BLaER1 treated with 17β-estradiol and CSF1 and Interleukin-3, amounts not matched to agents 10 nM and 100 nM (cell line): ENCODE measurements at regions not wholly inside any gene's neighbourhood (a gene's known extent, or its start where the extent isn't known, plus 50 kb on each side); places are given as distances from the start of the nearest gene placed in this dataset.

ENCODE experiments used
- H3K27ac ChIP-seq, 11 experiments: shearing (Covaris generic); formaldehyde crosslinking; 2 replicates each; pipeline ENCODE4 v1.8.1; 2022
- H3K27me3 ChIP-seq, 11 experiments: shearing (Covaris generic); formaldehyde crosslinking; 2 replicates each; pipeline ENCODE4 v1.8.1; 2022
- H3K36me3 ChIP-seq, 11 experiments: shearing (Covaris generic); formaldehyde crosslinking; 2 replicates each; pipeline ENCODE4 v1.8.1; 2022
- H3K4me1 ChIP-seq, 10 experiments: shearing (Covaris generic); formaldehyde crosslinking; 2 replicates each; pipeline ENCODE4 v1.8.1; 2022
- H3K4me2 ChIP-seq, 11 experiments: shearing (Covaris generic); formaldehyde crosslinking; 2 replicates each; pipeline ENCODE4 v1.8.1; 2022
- H3K4me3 ChIP-seq, 10 experiments: shearing (Covaris generic); formaldehyde crosslinking; 2 replicates each; pipeline ENCODE4 v1.8.1; 2022
- H3K9ac ChIP-seq, 11 experiments: shearing (Covaris generic); formaldehyde crosslinking; 2 replicates each; pipeline ENCODE4 v1.8.1; 2022
- H3K9me3 ChIP-seq, 11 experiments: shearing (Covaris generic); formaldehyde crosslinking; replicated peaks in 1 of 11; 2 replicates each; pipeline ENCODE4 v1.8.1; 2022
- H4K20me1 ChIP-seq, 11 experiments: shearing (Covaris generic); formaldehyde crosslinking; 2 replicates each; pipeline ENCODE4 v1.8.1; 2022
- Cebpa-rat ChIP-seq, 11 experiments: shearing (Covaris generic); IDR thresholded peaks; 2 replicates each; pipeline ENCODE4 v1.8.1; 2022

DNA sequence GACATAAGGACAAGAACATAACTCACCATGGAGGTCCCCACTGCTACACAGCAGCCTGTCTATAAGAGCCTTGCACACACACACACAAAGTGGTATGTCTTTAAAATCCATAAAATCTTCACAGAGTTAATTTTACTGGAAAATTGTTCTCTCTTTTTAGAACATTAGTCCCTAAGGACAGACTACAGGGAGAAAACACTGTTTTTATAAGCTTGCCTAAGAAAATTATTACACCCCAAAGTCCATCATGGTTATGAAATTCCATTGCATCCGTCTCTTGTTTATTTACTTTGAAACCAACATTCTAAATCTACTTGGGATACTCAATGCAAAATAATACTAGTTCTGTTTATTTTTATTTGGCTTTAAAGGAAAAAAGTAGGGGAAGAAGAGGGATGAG, 197.4 kb downstream of the SETD4 start:
- no peak overlapping the region for H3K9ac ChIP-seq
- H3K9me3 ChIP-seq, result peaks cover 0 to 7% (median 0%) of the 10 kb centered on the region in 11 experiments; a peak in 1 of 22 replicates
- no peak for TF ChIP-seq Cebpa-rat (IDR thresholded peaks at IDR 0.05)
- no peak overlapping the region for H3K4me2 ChIP-seq
- H3K36me3 ChIP-seq, result no peaks in the 10 kb centered on the region
- H3K4me1 ChIP-seq, result peaks cover 0 to 11% (median 0%) of the 10 kb centered on the region in 10 experiments; a peak in 4 of 20 replicates
- no peaks in the 10 kb centered on the region for H4K20me1 ChIP-seq
- H3K27ac ChIP-seq, result no peak overlapping the region
- H3K27me3 ChIP-seq, result no peaks in the 10 kb centered on the region
- H3K4me3 ChIP-seq, result no peak overlapping the region

- peaks cover 0 to 17% (median 0%) of the 10 kb centered on the region in 10 experiments; a peak in 4 of 20 replicates for H3K4me1 ChIP-seq
- no peak overlapping the region for H3K27ac ChIP-seq
- H3K4me3 ChIP-seq, result no peak overlapping the region
- H3K9ac ChIP-seq, result no peak overlapping the region
- no peak for TF ChIP-seq Cebpa-rat (IDR thresholded peaks at IDR 0.05)
- no peak overlapping the region for H3K4me2 ChIP-seq
- H3K9me3 ChIP-seq, result 0 out of 22 replicates have a peak, but pooled peaks cover 0 to 3% (median 0%) of the 10 kb centered on the region in 11 experiments
- no peaks in the 10 kb centered on the region for H3K27me3 ChIP-seq
- H3K36me3 ChIP-seq, result no peaks in the 10 kb centered on the region
- no peaks in the 10 kb centered on the region for H4K20me1 ChIP-seq
Observed at GRCh38 chr21:35861661-35862060, 198.7 kb downstream of the SETD4 start.

DNA sequence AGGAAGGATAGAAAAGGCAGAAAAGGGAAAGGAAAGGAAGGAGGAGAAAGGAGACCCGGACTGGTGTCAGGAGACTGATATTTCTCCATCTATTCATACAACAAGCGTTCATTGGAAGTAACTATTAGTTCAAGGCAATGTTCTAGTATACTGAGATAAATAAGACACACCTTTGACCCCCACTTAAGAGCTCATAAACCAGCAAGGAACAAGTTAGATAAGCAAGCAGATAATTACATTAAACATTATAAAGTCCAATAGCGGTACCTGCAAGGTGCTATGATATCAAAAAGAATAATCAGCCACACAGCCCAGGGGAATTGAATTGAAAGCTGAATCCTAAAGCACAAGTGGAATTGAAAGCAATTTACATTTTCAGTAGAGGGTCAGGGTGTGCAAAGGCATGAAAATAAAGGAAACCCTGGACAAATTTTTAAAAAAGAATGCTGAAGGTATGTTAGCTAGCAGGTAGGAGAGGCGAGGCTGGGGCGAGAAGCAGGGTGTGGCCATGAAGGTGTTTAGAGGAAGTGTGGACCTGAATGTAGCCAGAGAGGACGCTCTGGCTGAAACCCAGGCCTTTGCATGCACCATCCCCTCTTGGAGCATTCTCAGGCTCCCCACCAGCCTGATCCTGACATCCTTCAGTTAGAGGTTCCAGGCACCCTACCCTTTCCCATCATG, 200.0 kb downstream of the SETD4 start:
- H3K27ac ChIP-seq, result no peak overlapping the region
- H3K4me3 ChIP-seq, result no peak overlapping the region
- no peaks in the 10 kb centered on the region for H3K36me3 ChIP-seq
- H3K27me3 ChIP-seq, result no peaks in the 10 kb centered on the region
- TF ChIP-seq Cebpa-rat (IDR thresholded peaks at IDR 0.05), result no peak
- H3K9ac ChIP-seq, result no peak overlapping the region
- no peaks in the 10 kb centered on the region for H4K20me1 ChIP-seq
- H3K4me1 ChIP-seq, result peaks cover 0 to 20% (median 0%) of the 10 kb centered on the region in 10 experiments; a peak in 4 of 20 replicates
- no peaks in the 10 kb centered on the region for H3K9me3 ChIP-seq
- H3K4me2 ChIP-seq, result no peak overlapping the region

DNA sequence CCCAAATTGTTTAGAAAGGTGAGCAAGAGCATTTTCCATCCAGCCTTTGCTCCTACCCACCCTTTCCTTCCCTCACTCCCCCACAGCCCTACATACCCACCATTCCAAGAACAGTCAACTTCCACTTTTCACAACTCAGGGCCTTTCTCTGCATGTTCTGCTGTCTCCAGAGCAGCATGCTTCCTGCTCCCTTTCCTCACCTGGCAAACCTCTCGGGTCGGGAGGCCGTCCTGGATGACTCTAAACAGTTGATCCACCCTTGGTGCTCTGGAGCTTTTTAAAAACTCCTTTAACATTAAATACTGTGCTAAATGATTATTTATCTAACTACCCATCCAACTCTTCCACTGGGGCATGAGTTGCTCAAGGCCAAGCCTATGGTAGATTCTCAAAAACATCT, 200.6 kb downstream of the SETD4 start:
- Histone ChIP-seq H4K20me1 (no peaks in the 10 kb centered on the region), H3K27me3 (no peaks in the 10 kb centered on the region), H3K9ac (no peak overlapping the region), H3K27ac (no peak overlapping the region), H3K4me2 (0 out of 22 replicates have a peak overlapping the region, but pooled peaks of 1 of the 11 experiments have one; percentile 21), H3K9me3 (no peaks in the 10 kb centered on the region), H3K4me1 (peaks cover 0 to 27% (median 0%) of the 10 kb centered on the region in 10 experiments; a peak in 4 of 20 replicates), H3K36me3 (no peaks in the 10 kb centered on the region), H3K4me3 (no peak overlapping the region)
- TF ChIP-seq Cebpa-rat (IDR thresholded peaks at IDR 0.05), result no peak

- Histone ChIP-seq H3K4me3 (no peak overlapping the region), H3K27ac (no peak overlapping the region), H4K20me1 (no peaks in the 10 kb centered on the region), H3K27me3 (no peaks in the 10 kb centered on the region), H3K4me1 (peaks cover 0 to 53% (median 2%) of the 10 kb centered on the region in 10 experiments; a peak in 7 of 20 replicates), H3K36me3 (no peaks in the 10 kb centered on the region), H3K4me2 (no peak overlapping the region), H3K9ac (no peak overlapping the region), H3K9me3 (no peaks in the 10 kb centered on the region)
- TF ChIP-seq Cebpa-rat (IDR thresholded peaks at IDR 0.05), result no peak
Observed at GRCh38 chr21:35857095-35857494, 203.2 kb downstream of the SETD4 start.

- TF ChIP-seq Cebpa-rat (IDR thresholded peaks at IDR 0.05), result no peak
- Histone ChIP-seq H3K9me3 (no peaks in the 10 kb centered on the region), H3K9ac (no peak overlapping the region), H3K4me3 (no peak overlapping the region), H3K4me2 (no peak overlapping the region; a peak in 1 of 22 replicates), H3K36me3 (no peaks in the 10 kb centered on the region), H3K27ac (no peak overlapping the region), H3K27me3 (no peaks in the 10 kb centered on the region), H4K20me1 (no peaks in the 10 kb centered on the region), H3K4me1 (peaks cover 0 to 69% (median 5%) of the 10 kb centered on the region in 10 experiments; a peak in 9 of 20 replicates)
Observed at GRCh38 chr21:35855484-35855883, 204.8 kb downstream of the SETD4 start.

DNA sequence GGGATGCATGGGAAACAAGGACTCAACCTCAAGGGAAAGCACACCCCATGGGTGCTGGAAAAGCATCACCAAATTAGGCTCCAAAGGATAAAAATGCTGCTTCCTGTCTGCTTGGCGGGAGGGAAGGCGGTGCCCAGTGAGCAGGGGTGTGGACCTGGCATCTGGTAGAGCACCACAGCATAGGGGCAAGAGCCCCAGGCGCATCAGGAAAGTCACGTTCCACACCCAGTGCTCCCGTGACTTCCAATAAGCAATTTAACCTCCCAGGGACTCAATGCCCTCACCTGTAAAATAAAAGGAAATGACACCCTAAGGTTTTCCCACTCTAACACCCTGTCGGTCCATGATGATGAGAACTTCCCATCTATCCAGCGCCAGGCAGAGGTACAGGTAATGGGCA, 206.0 kb downstream of the SETD4 start:
- Histone ChIP-seq H3K27ac (peak overlapping the region in 3 of 11 experiments; percentile 52 to 86 (median 83); a peak in 3 of 22 replicates), H3K4me2 (peak overlapping the region in 3 of 11 experiments; percentile 79 to 92 (median 88); a peak in 6 of 22 replicates), H3K4me1 (peaks cover 0 to 81% (median 5%) of the 10 kb centered on the region in 10 experiments; a peak in 9 of 20 replicates), H3K4me3 (no peak overlapping the region), H3K27me3 (no peaks in the 10 kb centered on the region), H3K9me3 (no peaks in the 10 kb centered on the region), H4K20me1 (no peaks in the 10 kb centered on the region), H3K9ac (peak overlapping the region in 1 of 11 experiments; percentile 12; a peak in 1 of 22 replicates), H3K36me3 (no peaks in the 10 kb centered on the region)
- TF ChIP-seq Cebpa-rat (IDR thresholded peaks at IDR 0.05), result no peak

GRCh38 chr21:35853321-35854239, 206.7 kb downstream of the SETD4 start:
- peaks cover 0 to 83% (median 5%) of the 10 kb centered on the region in 10 experiments; a peak in 9 of 20 replicates for H3K4me1 ChIP-seq
- no peak overlapping the region for H3K4me3 ChIP-seq
- H3K27ac ChIP-seq, result peak overlapping the region in 3 of 11 experiments; percentile 52 to 86 (median 83); a peak in 5 of 22 replicates

DNA sequence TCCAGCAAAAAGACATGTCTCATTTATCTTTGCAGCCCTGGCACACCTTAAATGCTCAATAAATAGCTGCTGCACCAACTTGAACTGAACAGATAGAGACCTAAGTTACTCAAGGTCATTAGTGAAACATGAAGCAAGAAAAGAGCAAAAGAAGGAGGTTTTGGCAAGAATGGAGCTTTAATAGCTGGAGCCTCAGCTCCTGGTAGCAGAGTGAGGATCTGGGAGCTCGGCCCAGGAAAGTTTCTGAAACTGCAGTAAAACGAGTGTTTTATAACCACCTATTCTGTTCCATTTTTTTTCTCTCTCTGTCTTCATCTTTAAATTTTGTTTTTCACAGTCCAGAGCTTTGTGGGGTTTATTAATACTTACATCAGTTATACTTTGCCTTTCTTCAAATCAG, 207.5 kb downstream of the SETD4 start:
- Histone ChIP-seq H3K27me3 (no peaks in the 10 kb centered on the region), H3K4me2 (peak overlapping the region in 6 of 11 experiments; percentile 6 to 92 (median 52); a peak in 8 of 22 replicates)

More at GRCh38 chr21:35853321-35854239, 206.7 kb downstream of the SETD4 start:
- Histone ChIP-seq H3K36me3 (no peaks in the 10 kb centered on the region), H3K9me3 (no peaks in the 10 kb centered on the region), H3K27me3 (no peaks in the 10 kb centered on the region), H4K20me1 (no peaks in the 10 kb centered on the region), H3K9ac (peak overlapping the region in 2 of 11 experiments; percentile 12 to 18; a peak in 2 of 22 replicates), H3K4me2 (peak overlapping the region in 6 of 11 experiments; percentile 6 to 92 (median 52); a peak in 8 of 22 replicates)
- TF ChIP-seq Cebpa-rat (IDR thresholded peaks at IDR 0.05), result no peak

More for the DNA sequence above, 207.5 kb downstream of the SETD4 start:
- peak overlapping the region in 3 of 11 experiments; percentile 52 to 86 (median 83); a peak in 5 of 22 replicates for H3K27ac ChIP-seq
- H3K4me3 ChIP-seq, result no peak overlapping the region
- H3K4me1 ChIP-seq, result peaks cover 0 to 78% (median 5%) of the 10 kb centered on the region in 10 experiments; a peak in 9 of 20 replicates
- no peaks in the 10 kb centered on the region for H4K20me1 ChIP-seq
- no peak for TF ChIP-seq Cebpa-rat (IDR thresholded peaks at IDR 0.05)
- H3K36me3 ChIP-seq, result no peaks in the 10 kb centered on the region
- no peaks in the 10 kb centered on the region for H3K9me3 ChIP-seq
- H3K9ac ChIP-seq, result peak overlapping the region in 2 of 11 experiments; percentile 12 to 55; a peak in 2 of 22 replicates
